ENCODE measurements at regions not wholly inside any gene's neighbourhood (a gene's known extent, or its start where the extent isn't known, plus 50 kb on each side); places are given as distances from the start of the nearest gene placed in this dataset.

DNA sequence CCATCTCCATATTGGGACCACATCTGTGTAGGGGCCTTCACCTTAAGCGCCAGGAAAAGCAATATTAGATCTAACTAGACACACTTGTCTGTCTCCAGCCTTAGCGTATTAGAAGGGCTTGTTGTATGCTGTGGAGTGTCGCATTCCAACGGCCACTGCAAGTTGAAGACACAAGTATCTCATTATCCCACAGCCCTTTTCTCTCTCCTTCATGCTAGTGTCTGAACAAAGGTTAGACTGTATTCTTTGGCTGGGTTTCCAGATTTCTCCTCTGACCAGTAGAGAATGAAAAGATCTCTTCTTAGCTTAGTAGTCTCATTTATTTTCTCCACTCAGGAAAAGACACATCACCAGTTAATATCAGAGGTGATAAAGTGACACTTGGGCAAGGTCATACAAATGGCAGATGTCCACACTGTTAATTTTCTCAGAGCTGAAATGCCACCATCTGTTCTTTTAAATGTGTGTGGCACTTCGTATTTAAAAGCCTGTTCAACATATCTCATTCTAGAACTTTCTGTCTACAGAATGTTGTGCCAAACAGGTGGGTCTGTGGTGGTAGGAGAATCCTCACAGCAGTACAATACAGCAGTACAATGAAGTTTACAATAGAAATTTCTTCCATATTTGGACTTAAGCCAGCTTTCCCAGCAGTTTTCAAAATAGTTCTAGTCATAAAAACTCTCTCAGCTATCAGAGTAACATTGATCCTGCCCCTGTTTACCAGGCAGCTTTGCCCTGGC is 94.0 kb upstream of the ITGA6 start:
- TF ChIP-seq TCF7L2 (IDR thresholded peaks at IDR 0.05; ENCODE audit: borderline replicate concordance, extremely low read depth, insufficient read depth, insufficient read length) = no peak
- TF ChIP-seq REST (IDR thresholded peaks at IDR 0.05; ENCODE audit: low read depth) = no peak

Data from HCT116 (cell line).